Adipocyte (in vitro differentiated cells): ENCODE measurements at regions not wholly inside any gene's neighbourhood (a gene's known extent, or its start where the extent isn't known, plus 50 kb on each side); places are given as distances from the start of the nearest gene placed in this dataset.
"Not testable (repeated sequence)": the region's sequence is repeated elsewhere in the genome, so short reads cannot be mapped to it uniquely, and the experiment has no call there.

Source experiments
- DNase-seq: peaks from one replicate; pipeline ENCODE4 v3.0.0-alpha.2; 2015; ENCODE audit warnings: low read depth
- H3K27me3 ChIP-seq: replicated peaks from 2 replicates; pipeline ENCODE4 v1.7.0; 2013; ENCODE audit warnings: mild to moderate bottlenecking, low read length, moderate library complexity; ENCODE audit not compliant: control insufficient read depth, insufficient read depth
- H3K36me3 ChIP-seq: 2 replicates; pipeline ENCODE4 v1.7.0; 2013; ENCODE audit warnings: low read length, mild to moderate bottlenecking, moderate library complexity; ENCODE audit not compliant: control insufficient read depth, insufficient read depth, severe bottlenecking
- H3K4me1 ChIP-seq: 2 replicates; pipeline ENCODE4 v1.7.0; 2013; ENCODE audit warnings: mild to moderate bottlenecking, low read length, moderate library complexity; ENCODE audit not compliant: control insufficient read depth, insufficient read depth
- H3K4me3 ChIP-seq: 2 replicates; pipeline ENCODE4 v1.7.0; 2013; ENCODE audit warnings: mild to moderate bottlenecking, low read length, moderate library complexity
- H3K9ac ChIP-seq: 2 replicates; pipeline ENCODE4 v1.7.0; 2013; ENCODE audit warnings: mild to moderate bottlenecking, low read length, moderate library complexity
- H3K9me3 ChIP-seq: 2 replicates; pipeline ENCODE4 v1.7.0; 2013; ENCODE audit warnings: mild to moderate bottlenecking, low read length, moderate library complexity; ENCODE audit not compliant: control insufficient read depth

GRCh38 chr19:31449379-31449778 lies 100.1 kb upstream of the TSHZ3 start:
- Histone ChIP-seq H3K9ac (no peak overlapping the region), H3K27me3 (no peaks in the 10 kb centered on the region), H3K9me3 (no peaks in the 10 kb centered on the region), H3K4me1 (peaks cover 9% of the 10 kb centered on the region), H3K4me3 (no peak overlapping the region), H3K36me3 (no peaks in the 10 kb centered on the region)
- DNase-seq = no peak

- no peak overlapping the region for H3K4me3 ChIP-seq
- DNase-seq = no peak
- H3K9ac ChIP-seq = no peak overlapping the region
- H3K27me3 ChIP-seq = no peaks in the 10 kb centered on the region
- no peaks in the 10 kb centered on the region for H3K36me3 ChIP-seq
- H3K9me3 ChIP-seq = no peaks in the 10 kb centered on the region
- peaks cover 9% of the 10 kb centered on the region for H3K4me1 ChIP-seq
These were observed 101.5 kb upstream of the TSHZ3 start for GRCh38 chr19:31450696-31451095.

- H3K4me3 ChIP-seq = no peak overlapping the region
- no peak for DNase-seq
These were observed 102.6 kb upstream of the TSHZ3 start for GRCh38 chr19:31451686-31452330.

GRCh38 chr19:31459430-31459829 lies 110.2 kb upstream of the TSHZ3 start:
- Histone ChIP-seq H3K9ac (no peak overlapping the region), H3K36me3 (no peaks in the 10 kb centered on the region), H3K27me3 (no peaks in the 10 kb centered on the region), H3K4me3 (no peak overlapping the region), H3K4me1 (no peaks in the 10 kb centered on the region), H3K9me3 (no peaks in the 10 kb centered on the region)
- DNase-seq = no peak

More at GRCh38 chr19:31451686-31452330, 102.6 kb upstream of the TSHZ3 start:
- Histone ChIP-seq H3K4me1 (peaks cover 9% of the 10 kb centered on the region), H3K27me3 (no peaks in the 10 kb centered on the region), H3K9ac (no peak overlapping the region), H3K36me3 (no peaks in the 10 kb centered on the region), H3K9me3 (no peaks in the 10 kb centered on the region)

- Histone ChIP-seq H3K27me3 (no peaks in the 10 kb centered on the region), H3K9ac (no peak overlapping the region), H3K9me3 (peaks cover 3% of the 10 kb centered on the region), H3K4me3 (no peak overlapping the region), H3K4me1 (no peaks in the 10 kb centered on the region), H3K36me3 (no peaks in the 10 kb centered on the region)
- no peak for DNase-seq
These were observed 112.7 kb upstream of the TSHZ3 start for GRCh38 chr19:31461814-31462539.

- H3K4me1 ChIP-seq = no peaks in the 10 kb centered on the region
- H3K9me3 ChIP-seq = peaks cover 3% of the 10 kb centered on the region
- H3K27me3 ChIP-seq = no peaks in the 10 kb centered on the region
- no peak overlapping the region for H3K4me3 ChIP-seq
- no peak overlapping the region for H3K9ac ChIP-seq
- DNase-seq = no peak
- no peaks in the 10 kb centered on the region for H3K36me3 ChIP-seq
These were observed 121.1 kb upstream of the TSHZ3 start for GRCh38 chr19:31470229-31470939.

- peaks cover 3% of the 10 kb centered on the region for H3K9me3 ChIP-seq
- no peaks in the 10 kb centered on the region for H3K4me1 ChIP-seq
- DNase-seq = no peak
- no peaks in the 10 kb centered on the region for H3K36me3 ChIP-seq
- H3K27me3 ChIP-seq = no peaks in the 10 kb centered on the region
- no peak overlapping the region for H3K9ac ChIP-seq
- no peak overlapping the region for H3K4me3 ChIP-seq
These were observed 121.7 kb upstream of the TSHZ3 start for GRCh38 chr19:31470952-31471351.

- Histone ChIP-seq H3K4me1 (no peaks in the 10 kb centered on the region), H3K36me3 (no peaks in the 10 kb centered on the region), H3K4me3 (no peak overlapping the region), H3K9ac (no peak overlapping the region), H3K27me3 (no peaks in the 10 kb centered on the region), H3K9me3 (no peaks in the 10 kb centered on the region)
- DNase-seq = no peak
These were observed 129.0 kb upstream of the TSHZ3 start for GRCh38 chr19:31478241-31478640.

- no peak overlapping the region for H3K4me3 ChIP-seq
- H3K4me1 ChIP-seq = no peaks in the 10 kb centered on the region
- H3K9ac ChIP-seq = no peak overlapping the region
- peaks cover 8% of the 10 kb centered on the region for H3K9me3 ChIP-seq
- DNase-seq = no peak
- no peaks in the 10 kb centered on the region for H3K27me3 ChIP-seq
- H3K36me3 ChIP-seq = no peaks in the 10 kb centered on the region
These were observed 134.1 kb upstream of the TSHZ3 start for GRCh38 chr19:31483226-31483857.

GRCh38 chr19:31484858-31485410 lies 135.7 kb upstream of the TSHZ3 start:
- not testable (repeated sequence) for DNase-seq, H3K4me3 ChIP-seq, H3K4me1 ChIP-seq, H3K27me3 ChIP-seq, H3K9ac ChIP-seq, H3K36me3 ChIP-seq, H3K9me3 ChIP-seq

- DNase-seq = no peak
- Histone ChIP-seq H3K9me3 (peaks cover 8% of the 10 kb centered on the region), H3K4me1 (no peaks in the 10 kb centered on the region), H3K4me3 (no peak overlapping the region), H3K36me3 (no peaks in the 10 kb centered on the region), H3K27me3 (no peaks in the 10 kb centered on the region), H3K9ac (no peak overlapping the region)
These were observed 136.2 kb upstream of the TSHZ3 start for GRCh38 chr19:31485472-31485871.
